ENCODE measurements at regions not wholly inside any gene's neighbourhood (a gene's known extent, or its start where the extent isn't known, plus 50 kb on each side); places are given as distances from the start of the nearest gene placed in this dataset.

DNA sequence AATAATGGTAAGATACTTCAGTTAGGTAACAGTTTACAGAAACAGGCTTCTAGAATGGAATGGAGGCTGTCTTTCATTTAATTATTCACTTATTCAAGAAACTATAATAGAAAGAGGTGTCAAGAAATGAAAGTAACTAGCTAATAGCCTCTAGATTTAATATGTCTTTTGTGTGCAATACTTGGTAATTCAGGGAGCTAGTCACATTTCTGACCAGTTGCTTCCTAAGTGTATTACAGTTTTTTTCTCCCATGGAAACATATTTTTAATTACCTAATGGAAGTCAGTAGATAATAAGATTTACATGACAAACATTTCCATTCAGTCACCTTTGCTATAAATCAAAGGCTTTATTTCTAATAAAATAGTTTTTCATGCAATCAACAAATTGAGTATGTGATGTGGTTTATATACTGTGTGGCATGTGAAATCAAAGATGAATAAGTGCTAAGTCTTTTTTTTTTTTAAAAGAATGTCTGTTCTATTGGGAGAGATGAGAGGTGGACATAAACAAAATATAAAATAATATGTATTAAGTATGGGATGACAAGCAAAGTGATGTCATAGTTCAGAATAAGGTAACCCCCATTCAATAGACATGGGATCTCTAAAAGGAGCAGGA, 985.7 kb downstream of the SQOR start:
- DNase-seq (ENCODE audit: low read depth in 2 of 2, low spot score in 1 of 2) = no peak

- no peak for DNase-seq (ENCODE audit: low read depth in 2 of 2, low spot score in 1 of 2)
Observed at GRCh38 chr15:46622851-46623250, 988.0 kb downstream of the SQOR start.

- DNase-seq (ENCODE audit: low read depth in 2 of 2, low spot score in 1 of 2) = no peak
Observed at GRCh38 chr15:46636206-46636605, 1001.4 kb downstream of the SQOR start.

DNA sequence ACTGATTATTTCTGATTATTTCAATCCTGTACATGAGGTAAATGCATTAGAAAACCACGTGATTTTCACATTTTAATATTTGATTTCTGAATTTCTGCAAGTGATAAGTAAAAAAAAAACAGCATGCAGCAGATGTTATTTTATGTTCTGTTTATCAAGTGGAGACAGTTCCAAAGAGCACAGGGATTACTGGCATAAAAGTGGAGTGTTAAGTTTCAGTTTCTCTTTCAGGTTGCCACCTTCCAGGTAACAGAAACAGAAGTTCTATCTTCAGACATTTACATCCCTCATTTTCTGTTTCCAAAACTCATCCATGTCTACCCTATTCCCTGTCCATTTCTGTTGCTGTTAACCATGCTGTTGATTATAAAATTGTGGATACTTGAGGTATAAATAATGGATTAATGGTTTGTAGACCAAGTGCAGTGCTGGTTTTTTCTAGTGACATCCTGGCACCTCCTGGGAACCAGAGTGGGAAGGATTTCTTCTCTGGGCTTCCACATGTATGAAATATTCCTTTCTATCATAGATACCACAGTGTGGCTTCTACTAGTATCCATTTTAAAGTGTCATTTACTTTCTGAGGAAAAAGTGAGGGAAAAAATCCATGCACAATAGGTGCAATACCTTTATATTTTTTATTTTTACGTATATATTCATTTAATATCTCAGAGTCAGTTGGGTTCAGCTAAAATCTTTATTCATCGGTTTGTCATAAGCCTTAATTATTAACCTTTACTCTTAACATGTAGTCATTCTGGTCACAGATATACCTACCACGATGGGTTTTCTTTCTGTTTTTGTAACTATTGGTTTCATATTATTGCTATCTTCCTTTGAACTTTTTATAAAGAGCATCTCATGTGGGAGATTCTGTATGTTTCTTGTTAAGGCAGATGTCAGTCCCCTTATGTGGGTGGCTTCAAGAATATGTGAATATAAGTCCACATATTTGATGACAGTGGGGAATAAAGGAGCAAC, 1010.0 kb downstream of the SQOR start:
- no peak for DNase-seq (ENCODE audit: low read depth in 2 of 2, low spot score in 1 of 2)

DNA sequence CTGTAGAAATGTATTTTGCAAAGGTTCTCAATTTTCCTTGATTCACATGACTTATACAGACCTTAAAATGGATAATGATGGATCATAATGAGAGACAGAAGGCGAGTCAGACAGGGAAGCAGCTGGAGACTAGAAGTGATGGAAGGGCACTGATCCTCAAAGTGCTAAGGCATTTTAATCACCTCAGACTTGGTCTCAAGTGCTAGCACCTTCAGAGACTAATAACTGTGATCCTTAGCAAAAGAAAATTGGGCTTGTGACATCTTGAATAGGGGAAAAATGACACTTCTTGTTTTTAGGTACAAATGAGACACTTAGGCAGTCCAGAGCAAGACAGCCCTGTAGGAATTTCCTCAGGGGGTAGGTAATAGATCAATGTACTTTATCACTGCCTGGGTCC, 1011.7 kb downstream of the SQOR start:
- DNase-seq (ENCODE audit: low read depth in 2 of 2, low spot score in 1 of 2) = no peak

DNA sequence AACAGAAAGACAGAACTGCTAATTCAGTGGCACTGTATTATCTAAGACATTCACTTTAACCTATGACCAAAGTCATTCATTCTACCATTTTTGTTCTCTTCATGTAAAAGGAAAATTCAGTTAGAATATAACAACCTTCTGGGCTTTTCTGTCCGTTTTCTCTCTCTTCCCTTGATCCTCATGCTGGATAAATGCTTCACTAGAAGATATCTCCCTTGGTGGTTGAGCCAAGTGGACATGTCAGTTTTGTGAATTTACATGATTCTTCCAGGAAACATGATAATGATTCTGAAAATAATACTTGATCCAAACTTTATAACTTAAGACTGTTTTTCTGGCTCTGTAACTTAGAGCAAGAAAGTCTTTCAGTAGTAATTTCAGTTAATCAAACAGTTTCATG, 1012.2 kb downstream of the SQOR start:
- no peak for DNase-seq (ENCODE audit: low read depth in 2 of 2, low spot score in 1 of 2)

GRCh38 chr15:46652266-46652665, 1017.4 kb downstream of the SQOR start:
- no peak for DNase-seq (ENCODE audit: low read depth in 2 of 2, low spot score in 1 of 2)

- no peak for DNase-seq (ENCODE audit: low read depth in 2 of 2, low spot score in 1 of 2)
Observed at GRCh38 chr15:46654993-46655392, 1020.2 kb downstream of the SQOR start.

DNA sequence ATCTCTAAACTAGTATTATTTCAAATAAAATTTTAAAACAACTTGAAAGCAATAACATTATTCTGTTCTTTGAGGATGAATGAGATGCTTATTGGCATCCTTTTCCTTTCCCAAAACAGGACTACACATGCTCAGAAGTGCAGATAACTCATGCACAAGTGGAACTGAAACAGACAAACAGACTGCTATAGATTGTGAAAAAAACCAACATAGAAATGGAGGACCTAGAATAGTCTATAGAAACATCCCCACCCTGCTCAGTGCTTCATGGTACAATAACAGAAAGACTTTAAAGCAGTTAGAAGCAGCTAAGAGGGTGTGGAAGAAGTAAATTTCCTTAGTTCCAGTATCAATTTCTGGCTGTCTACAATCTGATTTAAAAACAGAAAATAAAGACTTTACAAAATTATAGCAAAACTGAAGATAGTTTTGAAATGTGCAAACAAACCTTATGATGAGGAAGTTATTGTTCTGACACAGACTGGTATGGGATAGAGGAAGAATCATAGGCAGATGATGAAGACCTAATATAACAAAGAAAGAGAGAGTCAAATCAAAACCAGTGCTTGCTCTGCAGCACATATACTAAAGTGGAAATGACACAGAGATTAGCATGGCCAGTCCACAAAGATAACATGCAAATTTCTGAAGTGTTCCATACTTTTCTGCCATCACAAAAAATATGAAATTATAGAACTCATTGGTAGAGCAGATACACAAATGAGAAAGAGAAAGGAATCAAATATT, 1025.4 kb downstream of the SQOR start:
- DNase-seq (ENCODE audit: low read depth in 2 of 2, low spot score in 1 of 2) = no peak

- no peak for DNase-seq (ENCODE audit: low read depth in 2 of 2, low spot score in 1 of 2)
Observed at GRCh38 chr15:46670258-46670657, 1035.4 kb downstream of the SQOR start.

DNA sequence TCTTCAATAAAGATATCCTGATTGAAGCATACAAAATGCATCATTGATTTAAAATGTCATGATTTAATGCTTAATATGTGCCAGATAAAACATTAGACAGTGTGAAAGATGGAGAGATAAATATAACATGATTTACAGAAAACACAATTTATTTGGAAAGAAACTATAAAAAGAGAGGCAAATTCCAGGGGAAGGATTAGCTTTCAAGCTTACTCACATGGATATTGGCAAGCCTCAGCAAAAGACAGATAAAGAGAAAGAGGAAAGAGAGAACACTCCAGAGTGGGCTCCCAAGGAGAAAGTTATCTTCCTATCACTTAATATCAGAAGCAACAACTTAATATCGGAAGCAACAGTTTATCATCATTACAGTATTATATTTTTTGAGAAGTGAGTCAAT, 1036.5 kb downstream of the SQOR start:
- DNase-seq (ENCODE audit: low read depth in 2 of 2, low spot score in 1 of 2) = no peak

DNA sequence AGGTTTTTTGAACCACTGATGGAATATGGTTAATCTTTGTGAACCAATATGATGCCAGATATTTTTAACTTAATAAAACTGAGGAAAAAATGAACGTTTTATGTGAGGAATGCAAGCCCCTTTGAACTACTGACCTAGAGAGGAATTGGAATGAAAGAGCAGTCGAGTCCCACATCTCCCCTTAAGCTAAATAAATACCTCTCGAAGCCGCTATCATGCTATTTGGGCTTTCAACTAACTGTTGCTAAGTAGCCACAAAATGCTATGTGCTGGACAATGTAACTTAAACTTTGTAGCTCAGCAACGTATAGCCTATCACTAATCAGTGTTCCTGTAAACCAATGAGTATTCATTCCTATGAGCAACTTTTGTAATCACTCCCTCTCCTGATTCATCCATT, 1037.2 kb downstream of the SQOR start:
- DNase-seq (ENCODE audit: low read depth in 2 of 2, low spot score in 1 of 2) = no peak

DNA sequence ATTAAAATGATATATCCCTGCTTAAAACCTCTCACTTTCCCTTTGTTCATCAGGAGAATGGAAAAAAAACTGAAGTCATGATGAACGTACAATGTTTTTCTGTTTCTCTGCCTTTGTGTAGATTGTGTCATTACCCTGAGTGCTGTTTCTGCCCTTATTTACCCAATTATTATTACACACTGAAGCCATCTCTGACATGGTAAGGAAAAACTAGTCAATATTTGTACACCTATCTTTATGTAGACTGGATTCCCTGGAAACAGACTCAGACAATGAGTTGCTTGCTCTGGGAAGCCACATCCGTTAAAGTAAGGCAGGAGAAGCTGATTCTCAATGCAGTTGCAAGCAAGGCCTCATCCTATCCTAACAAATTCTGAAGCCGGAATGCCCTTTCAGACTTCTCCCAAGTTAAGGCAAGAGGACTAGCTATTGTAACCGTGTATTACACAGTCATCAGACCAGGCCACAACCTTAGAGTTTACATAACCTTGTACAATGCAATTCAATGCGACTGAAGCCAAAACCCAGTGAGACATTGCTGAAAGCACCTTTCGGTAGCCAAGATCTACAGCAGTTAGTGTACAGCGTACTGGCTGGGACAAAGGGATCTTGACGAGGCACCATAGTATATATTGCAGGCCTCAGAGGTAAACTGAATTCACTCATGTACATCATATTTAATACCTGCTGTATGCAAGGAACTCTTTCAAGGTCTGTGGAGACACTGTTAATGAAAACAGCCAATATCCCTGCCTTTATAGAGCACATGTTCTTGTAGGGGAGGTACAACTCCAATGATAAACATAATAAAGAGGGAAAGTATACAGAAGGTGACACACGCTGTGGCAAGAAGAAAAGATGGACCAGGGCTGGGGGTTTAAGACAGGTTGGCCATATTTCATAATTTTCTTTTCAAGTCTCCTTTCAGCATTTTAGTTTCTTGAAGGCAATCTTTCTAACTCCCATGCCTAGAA, 1040.8 kb upstream of the SEMA6D start:
- DNase-seq (ENCODE audit: low read depth in 2 of 2, low spot score in 1 of 2) = no peak

GRCh38 chr15:46677491-46677890, 1039.8 kb upstream of the SEMA6D start:
- no peak for DNase-seq (ENCODE audit: low read depth in 2 of 2, low spot score in 1 of 2)

- DNase-seq (ENCODE audit: low read depth in 2 of 2, low spot score in 1 of 2) = no peak
Observed at GRCh38 chr15:46681901-46682300, 1035.4 kb upstream of the SEMA6D start.

DNA sequence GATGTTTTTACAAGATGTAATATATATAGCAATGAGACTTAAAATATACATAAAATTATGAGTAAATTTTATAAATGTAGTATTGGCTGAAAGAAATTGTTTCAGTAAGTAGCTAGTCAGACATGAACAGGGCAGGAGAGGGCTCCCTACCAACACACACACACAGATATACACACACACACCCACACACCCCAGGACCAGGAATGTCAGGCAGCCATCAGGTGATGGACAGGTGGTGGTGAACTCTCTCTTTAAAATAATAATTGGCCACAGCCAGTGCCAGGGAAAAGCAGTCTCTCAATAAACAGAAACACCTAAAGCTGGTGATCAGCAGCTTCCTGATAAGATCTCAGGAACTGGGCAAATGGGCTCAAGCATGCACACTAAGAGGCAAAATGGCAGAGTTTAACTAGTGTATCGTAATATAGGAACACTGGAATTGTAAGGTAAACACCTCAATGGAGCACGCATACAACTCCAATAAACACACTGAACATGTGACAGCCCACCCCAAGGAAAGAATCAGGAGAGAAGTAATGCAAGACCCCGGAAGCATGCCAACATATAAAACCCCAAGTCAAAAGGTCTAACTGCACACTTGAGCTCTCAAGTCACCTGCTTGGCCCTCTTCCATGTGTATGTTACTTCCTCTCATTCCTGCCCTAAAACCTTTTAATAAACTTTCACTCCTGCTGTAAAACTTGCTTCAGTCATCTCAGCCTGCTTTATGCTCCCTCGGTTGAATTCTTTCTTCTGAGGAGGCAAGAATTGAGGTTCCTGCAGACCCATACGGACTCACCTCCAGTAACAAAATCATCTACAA, 1034.1 kb upstream of the SEMA6D start:
- no peak for DNase-seq (ENCODE audit: low read depth in 2 of 2, low spot score in 1 of 2)

GRCh38 chr15:46685096-46685495, 1032.2 kb upstream of the SEMA6D start:
- no peak for DNase-seq (ENCODE audit: low read depth in 2 of 2, low spot score in 1 of 2)

DNA sequence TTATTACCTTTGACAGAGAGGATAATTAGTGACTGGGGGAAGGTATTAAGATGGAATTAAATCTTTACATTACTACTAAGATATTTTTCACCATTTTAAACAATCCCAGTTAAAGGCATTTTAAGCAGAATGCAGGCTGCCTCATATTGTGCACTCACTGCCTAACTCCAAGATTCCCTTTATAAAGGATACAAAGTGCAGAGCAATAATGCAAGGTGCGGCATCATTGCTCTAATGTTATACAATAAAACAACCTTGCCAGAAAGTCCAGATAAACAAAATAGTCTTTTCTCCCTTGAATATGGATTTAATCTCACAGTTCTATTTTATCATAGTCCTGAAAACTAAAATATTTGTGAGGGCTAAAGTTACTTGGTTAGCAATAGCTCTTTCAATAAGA, 1031.6 kb upstream of the SEMA6D start:
- no peak for DNase-seq (ENCODE audit: low read depth in 2 of 2, low spot score in 1 of 2)

- no peak for DNase-seq (ENCODE audit: low read depth in 2 of 2, low spot score in 1 of 2)
Observed at GRCh38 chr15:46696281-46696680, 1021.0 kb upstream of the SEMA6D start.

- no peak for DNase-seq (ENCODE audit: low read depth in 2 of 2, low spot score in 1 of 2)
Observed at GRCh38 chr15:46701346-46701745, 1016.0 kb upstream of the SEMA6D start.
